OCI-LY3 (cell line): ENCODE measurements at regions not wholly inside any gene's neighbourhood (a gene's known extent, or its start where the extent isn't known, plus 50 kb on each side); places are given as distances from the start of the nearest gene placed in this dataset.

Source experiments
- CTCF ChIP-seq: fragments of 200-600, 300-600 bp; sonication (generic); IDR thresholded peaks from 2 replicates; pipeline ENCODE4 v1.5.1; 2014; ENCODE audit warnings: antibody characterized with exemption, low read length, low read depth
- EZH2phosphoT487 ChIP-seq: fragments of 200-600 bp; shearing (Covaris generic); IDR thresholded peaks from 2 replicates; pipeline ENCODE4 v1.6.1; 2018; ENCODE audit warnings: antibody characterized with exemption, mixed run types, low read depth

- TF ChIP-seq CTCF (0 out of 2 replicates have a peak, but pooled peaks have one; percentile 13), EZH2phosphoT487 (no peak)
Measured at GRCh38 chr16:66115373-66115772, 251.1 kb upstream of the CDH5 start.
